IMR-90 (cell line): ENCODE measurements at regions not wholly inside any gene's neighbourhood (a gene's known extent, or its start where the extent isn't known, plus 50 kb on each side); places are given as distances from the start of the nearest gene placed in this dataset.

Source experiments
- CEBPB ChIP-seq: IDR thresholded peaks from 2 replicates; pipeline ENCODE4 v1.6.1; 2012; ENCODE audit warnings: low read depth, low read length, improper control_type of control experiment
- FOS ChIP-seq: fragments of 150-350 bp; IDR thresholded peaks from 2 replicates; pipeline ENCODE4 v1.6.1; 2016; ENCODE audit warnings: low read depth, low read length
- MAZ ChIP-seq: IDR thresholded peaks from 2 replicates; pipeline ENCODE4 v1.6.1; 2012; ENCODE audit warnings: low read depth, mild to moderate bottlenecking, low read length, improper control_type of control experiment, moderate library complexity, borderline replicate concordance
- MXI1 ChIP-seq: IDR thresholded peaks from 2 replicates; pipeline ENCODE4 v1.6.1; 2012; ENCODE audit warnings: low read depth, mild to moderate bottlenecking, low read length, moderate library complexity, borderline replicate concordance
- POLR2A ChIP-seq: IDR thresholded peaks from 2 replicates; pipeline ENCODE4 v1.6.1; 2012; ENCODE audit warnings: mild to moderate bottlenecking, low read depth, low read length
- RAD21 ChIP-seq: IDR thresholded peaks from 2 replicates; pipeline ENCODE4 v1.6.1; 2012; ENCODE audit warnings: low read length, improper control_type of control experiment
- RCOR1 ChIP-seq: IDR thresholded peaks from 2 replicates; pipeline ENCODE4 v1.6.1; 2012; ENCODE audit warnings: mild to moderate bottlenecking, low read length, improper control_type of control experiment; ENCODE audit not compliant: insufficient replicate concordance
- TF ChIP-seq, protein P1 (sequence below): conservative IDR thresholded peaks from 2 replicates; pipeline ENCODE4 v1.5.1; 2012; ENCODE audit warnings: mild to moderate bottlenecking, low read depth, low read length, improper control_type of control experiment

DNA sequence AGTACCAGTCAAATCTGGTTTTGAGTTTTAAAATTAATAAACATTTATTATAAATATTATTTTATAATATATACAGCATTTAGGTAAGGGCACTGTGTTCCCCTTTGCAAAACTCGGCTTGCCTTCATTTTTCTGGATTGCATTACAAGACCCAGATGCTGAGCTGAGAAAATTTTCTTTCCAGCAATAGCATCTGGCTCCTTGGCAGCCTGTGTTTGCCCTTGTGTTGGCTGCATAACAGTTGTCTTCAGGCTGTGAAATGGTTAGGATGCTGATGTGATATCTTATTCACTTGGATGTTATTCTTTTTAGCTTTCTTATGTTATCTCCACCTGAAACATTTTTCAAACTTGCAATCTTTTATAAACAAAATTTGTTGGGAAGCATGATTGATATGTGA, 784.4 kb downstream of the DACH1 start:
- no peak for TF ChIP-seq MAZ
- TF ChIP-seq POLR2A, result no peak
- TF ChIP-seq, protein P1, sequence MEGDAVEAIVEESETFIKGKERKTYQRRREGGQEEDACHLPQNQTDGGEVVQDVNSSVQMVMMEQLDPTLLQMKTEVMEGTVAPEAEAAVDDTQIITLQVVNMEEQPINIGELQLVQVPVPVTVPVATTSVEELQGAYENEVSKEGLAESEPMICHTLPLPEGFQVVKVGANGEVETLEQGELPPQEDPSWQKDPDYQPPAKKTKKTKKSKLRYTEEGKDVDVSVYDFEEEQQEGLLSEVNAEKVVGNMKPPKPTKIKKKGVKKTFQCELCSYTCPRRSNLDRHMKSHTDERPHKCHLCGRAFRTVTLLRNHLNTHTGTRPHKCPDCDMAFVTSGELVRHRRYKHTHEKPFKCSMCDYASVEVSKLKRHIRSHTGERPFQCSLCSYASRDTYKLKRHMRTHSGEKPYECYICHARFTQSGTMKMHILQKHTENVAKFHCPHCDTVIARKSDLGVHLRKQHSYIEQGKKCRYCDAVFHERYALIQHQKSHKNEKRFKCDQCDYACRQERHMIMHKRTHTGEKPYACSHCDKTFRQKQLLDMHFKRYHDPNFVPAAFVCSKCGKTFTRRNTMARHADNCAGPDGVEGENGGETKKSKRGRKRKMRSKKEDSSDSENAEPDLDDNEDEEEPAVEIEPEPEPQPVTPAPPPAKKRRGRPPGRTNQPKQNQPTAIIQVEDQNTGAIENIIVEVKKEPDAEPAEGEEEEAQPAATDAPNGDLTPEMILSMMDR, result no peak
- no peak for TF ChIP-seq FOS
- TF ChIP-seq MXI1, result no peak
- TF ChIP-seq CEBPB, result no peak
- TF ChIP-seq RCOR1, result no peak
- no peak for TF ChIP-seq RAD21
